A204.1 (cell line): ENCODE measurements at regions not wholly inside any gene's neighbourhood (a gene's known extent, or its start where the extent isn't known, plus 50 kb on each side); places are given as distances from the start of the nearest gene placed in this dataset.

Source experiments
- FAIRE-seq: peaks from 2 replicates; lab custom pipeline; 2012; peaks lifted over from hg19 to GRCh38; lab: Jason Lieb, UNC

- no peak for FAIRE-seq
Observed at GRCh38 chr4:115749404-115749803, 636.0 kb upstream of the NDST4 start.

- no peak for FAIRE-seq
Observed at GRCh38 chr4:115740806-115741205, 627.4 kb upstream of the NDST4 start.

DNA sequence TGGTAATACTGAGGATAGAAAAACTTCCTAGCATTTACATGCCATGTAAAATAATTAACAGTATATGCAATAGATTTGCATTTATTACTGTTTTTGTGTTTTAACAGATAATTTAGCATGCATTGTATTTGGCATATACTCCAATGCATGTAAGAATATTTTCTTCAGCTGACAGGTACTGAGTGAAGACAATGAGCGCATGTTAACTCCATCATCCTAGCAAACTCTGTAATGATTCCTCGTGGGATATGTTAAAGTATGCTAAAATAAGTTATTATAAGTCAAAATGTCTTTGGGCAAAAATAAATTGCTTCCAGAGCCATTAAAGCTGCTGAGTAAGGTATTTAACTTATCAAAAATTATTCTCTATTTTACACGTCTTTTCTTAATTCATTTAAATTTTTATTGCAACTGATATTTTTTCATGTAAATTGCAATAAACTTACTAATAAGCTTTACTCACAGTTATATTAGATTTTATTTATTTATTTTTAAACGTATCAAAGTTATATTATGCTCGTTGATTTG, 616.4 kb upstream of the NDST4 start:
- FAIRE-seq = peak; percentile 76

DNA sequence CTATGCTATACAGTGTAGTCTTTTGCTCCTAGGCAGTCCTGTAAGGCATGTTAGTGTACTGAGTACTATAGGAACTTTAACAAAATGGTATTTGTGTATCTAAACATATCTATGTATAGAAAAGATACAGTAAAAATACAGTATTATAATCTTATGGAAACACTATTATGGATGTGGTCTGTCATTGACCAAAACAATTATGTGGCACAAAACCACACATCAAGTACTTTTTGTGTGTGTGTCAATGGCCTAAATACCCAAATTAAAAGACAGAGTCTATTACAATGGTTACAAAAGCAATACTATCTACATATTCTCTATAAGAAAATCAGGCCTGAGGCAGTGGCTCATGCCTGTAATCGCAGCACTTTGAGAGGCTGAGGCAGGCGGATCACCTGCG, 610.2 kb upstream of the NDST4 start:
- FAIRE-seq = no peak

- no peak for FAIRE-seq
Observed at GRCh38 chr4:115720611-115721010, 607.2 kb upstream of the NDST4 start.

- FAIRE-seq = no peak
Observed at GRCh38 chr4:115711575-115711974, 598.2 kb upstream of the NDST4 start.

DNA sequence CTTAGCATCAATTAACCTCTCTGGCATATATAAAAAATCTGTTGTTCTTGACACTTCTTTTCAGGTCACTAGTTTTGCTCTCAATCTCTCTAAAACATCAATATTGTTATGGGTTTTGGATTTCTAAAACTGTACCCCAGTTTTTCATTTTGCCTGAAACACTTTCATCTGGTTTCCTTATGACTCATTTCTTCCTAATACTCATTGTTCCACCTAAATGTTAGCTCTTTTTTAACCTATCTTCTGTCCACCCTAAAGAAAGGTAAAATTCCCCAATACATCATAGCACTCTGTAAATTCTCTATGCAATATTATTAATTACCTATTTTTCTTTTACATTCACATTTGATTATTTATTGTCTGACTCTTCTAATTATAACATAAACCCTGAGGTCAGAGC, 575.5 kb upstream of the NDST4 start:
- FAIRE-seq = no peak

GRCh38 chr4:115687052-115687755, 573.8 kb upstream of the NDST4 start:
- no peak for FAIRE-seq

- FAIRE-seq = no peak
Observed at GRCh38 chr4:115678425-115678941, 565.1 kb upstream of the NDST4 start.

- peak; percentile 91 for FAIRE-seq
Observed at GRCh38 chr4:115675719-115676118, 562.3 kb upstream of the NDST4 start.

GRCh38 chr4:115674485-115674884, 561.1 kb upstream of the NDST4 start:
- no peak for FAIRE-seq

- no peak for FAIRE-seq
Observed at GRCh38 chr4:115671581-115671980, 558.2 kb upstream of the NDST4 start.

- FAIRE-seq = no peak
Observed at GRCh38 chr4:115670930-115671329, 557.5 kb upstream of the NDST4 start.

DNA sequence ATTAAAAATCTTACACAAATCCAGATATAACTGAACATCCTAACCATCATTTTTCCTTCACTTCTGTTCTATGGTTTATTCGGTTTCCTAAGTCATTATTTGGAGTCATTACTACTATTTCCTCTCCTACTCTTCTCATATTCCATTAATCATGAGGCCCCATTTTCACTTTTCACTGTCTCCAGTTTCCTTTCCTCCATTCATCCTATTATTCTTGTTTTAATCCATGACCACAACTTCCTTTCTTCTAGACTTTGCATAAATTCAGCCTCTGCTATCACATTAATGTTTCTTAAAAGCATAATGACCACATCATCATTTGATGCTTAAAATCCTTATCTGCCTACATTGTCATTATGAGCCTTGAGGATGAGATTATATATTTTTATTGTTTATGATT, 555.0 kb upstream of the NDST4 start:
- no peak for FAIRE-seq

DNA sequence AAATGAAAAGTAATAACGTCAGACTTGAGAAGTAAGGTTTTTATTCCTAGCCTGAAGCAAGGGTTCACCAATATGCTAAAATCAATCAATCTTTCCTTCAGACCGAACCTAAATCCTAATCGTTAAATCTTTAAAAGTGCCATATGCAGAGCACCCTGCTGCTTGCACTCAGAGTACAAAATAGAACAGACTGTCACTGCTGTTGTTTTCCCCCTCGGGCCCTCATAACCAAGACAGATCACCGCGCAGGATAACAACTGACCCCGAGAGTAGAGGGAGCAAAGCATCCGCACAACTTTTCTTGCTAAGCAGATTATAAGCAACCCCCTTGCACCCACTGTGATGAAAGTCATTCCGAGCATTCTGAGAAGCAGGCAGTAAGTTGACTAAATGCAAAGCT, 550.9 kb upstream of the NDST4 start:
- FAIRE-seq = no peak

DNA sequence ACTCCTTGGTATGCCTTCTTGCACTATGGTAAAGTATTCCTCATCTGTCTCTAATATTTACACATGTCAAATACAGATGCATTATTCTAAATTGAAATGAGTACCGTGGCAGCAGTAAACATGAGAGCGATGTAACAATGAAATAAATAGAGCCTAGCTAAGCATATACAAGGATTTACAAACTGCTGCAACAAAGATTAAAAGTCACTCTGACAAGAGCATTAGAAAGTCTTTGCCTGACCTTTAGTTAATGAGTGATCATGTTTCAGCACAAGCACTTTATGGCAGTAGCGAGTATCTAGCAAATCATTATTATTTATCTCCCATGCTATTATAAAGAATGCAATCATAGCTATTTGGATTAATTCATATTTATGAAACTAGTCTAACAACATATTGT, 547.0 kb upstream of the NDST4 start:
- no peak for FAIRE-seq

DNA sequence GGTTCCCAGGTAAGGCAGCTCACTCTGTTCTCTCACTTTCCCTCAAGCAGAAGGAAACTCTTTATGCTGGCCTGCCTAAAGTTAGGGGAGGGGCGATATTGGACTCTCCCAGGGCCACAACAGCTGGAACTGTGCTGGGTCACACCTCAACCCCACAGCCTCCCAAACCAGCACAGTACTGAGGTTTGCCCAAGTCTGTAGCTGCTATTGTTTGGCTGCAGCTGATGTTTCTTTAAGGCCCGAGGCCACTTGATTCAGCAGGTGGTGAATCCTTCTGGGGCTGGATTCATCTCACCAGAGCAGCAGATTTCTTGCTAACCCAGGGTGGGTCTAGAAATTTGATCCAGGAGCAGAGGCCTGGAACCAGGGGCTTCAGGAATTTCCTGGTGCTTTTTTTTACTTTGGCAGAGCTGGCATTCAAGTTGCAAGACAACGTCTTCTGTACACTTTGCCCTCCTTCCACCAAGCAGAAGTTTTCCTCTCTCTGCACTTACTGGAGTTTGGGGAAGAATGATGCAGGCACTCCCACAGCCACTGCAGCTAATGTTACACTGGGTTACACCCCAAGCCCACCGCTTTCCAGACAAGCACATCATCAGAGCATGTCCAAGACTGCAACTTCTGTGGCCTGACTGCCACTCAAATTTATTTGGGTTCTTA, 544.7 kb upstream of the NDST4 start:
- FAIRE-seq = no peak

- FAIRE-seq = no peak
Observed at GRCh38 chr4:115655626-115656025, 542.2 kb upstream of the NDST4 start.

DNA sequence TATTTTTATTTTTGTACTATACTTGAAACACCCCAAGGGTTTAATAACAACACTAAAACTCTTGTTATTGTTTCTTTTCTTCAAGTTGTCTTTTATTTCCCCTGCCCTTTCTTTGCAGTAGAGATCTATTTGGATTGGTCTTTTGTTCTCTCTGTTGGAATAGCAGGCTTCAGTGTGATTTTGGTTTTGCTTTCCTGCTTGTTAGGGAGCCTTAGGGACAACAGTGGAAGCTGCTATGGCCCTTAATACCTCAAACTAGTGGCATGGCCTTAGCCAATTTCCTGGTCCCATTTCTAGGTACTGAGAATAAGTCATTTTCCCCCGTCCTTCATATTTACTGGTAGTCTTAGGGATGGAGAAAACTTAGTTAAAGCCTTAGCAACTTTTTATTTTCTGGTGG, 535.4 kb upstream of the NDST4 start:
- no peak for FAIRE-seq

DNA sequence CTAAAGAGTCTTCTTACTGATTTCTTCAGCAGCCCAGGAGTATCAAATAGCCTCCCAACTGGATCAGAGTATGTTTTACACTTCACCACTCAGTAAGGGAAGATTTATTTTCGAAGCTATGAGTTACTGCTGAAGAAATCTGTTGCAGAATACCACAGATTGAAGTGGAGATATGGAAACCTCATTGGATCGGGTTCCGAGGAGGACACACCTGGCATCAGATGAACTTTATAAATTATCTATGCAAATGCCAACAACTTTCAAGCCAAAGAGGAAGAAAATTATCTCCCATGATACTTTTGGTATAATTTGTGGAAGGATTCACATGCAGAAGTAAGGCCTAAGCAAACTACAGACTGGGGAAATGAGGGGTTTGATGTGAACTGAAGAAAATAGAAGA, 515.9 kb upstream of the NDST4 start:
- no peak for FAIRE-seq

- no peak for FAIRE-seq
Observed at GRCh38 chr4:115609631-115610030, 496.2 kb upstream of the NDST4 start.

- FAIRE-seq = no peak
Observed at GRCh38 chr4:115607311-115607710, 493.9 kb upstream of the NDST4 start.

- FAIRE-seq = no peak
Observed at GRCh38 chr4:115596265-115597001, 483.0 kb upstream of the NDST4 start.
